HEK293 (cell line): ENCODE measurements at regions not wholly inside any gene's neighbourhood (a gene's known extent, or its start where the extent isn't known, plus 50 kb on each side); places are given as distances from the start of the nearest gene placed in this dataset.

ENCODE experiments used
- CTCF ChIP-seq: fragments of 450-650 bp; formaldehyde crosslinking; IDR thresholded peaks from 2 replicates; pipeline ENCODE4 v1.5.1; 2016; ENCODE audit warnings: missing biosample characterization, missing genetic modification characterization
- INSM2 ChIP-seq: fragments of 450-650 bp; formaldehyde crosslinking; IDR thresholded peaks from 2 replicates; pipeline ENCODE4 v1.5.1; 2016; ENCODE audit warnings: missing biosample characterization, missing genetic modification characterization
- MYNN ChIP-seq: fragments of 450-650 bp; formaldehyde crosslinking; IDR thresholded peaks from 2 replicates; pipeline ENCODE4 v1.5.1; 2016; ENCODE audit warnings: missing biosample characterization, missing genetic modification characterization, borderline replicate concordance
- ZBTB26 ChIP-seq: fragments of 450-650 bp; formaldehyde crosslinking; optimal IDR thresholded peaks from 2 replicates; pipeline ENCODE3; 2016; ENCODE audit warnings: missing biosample characterization, mild to moderate bottlenecking, missing genetic modification characterization
- ZBTB7A ChIP-seq: fragments of 450-650 bp; formaldehyde crosslinking; IDR thresholded peaks from 2 replicates; pipeline ENCODE4 v1.5.1; 2016; ENCODE audit warnings: low read depth, missing biosample characterization, missing genetic modification characterization
- ZNF133 ChIP-seq: fragments of 450-650 bp; formaldehyde crosslinking; IDR thresholded peaks from 2 replicates; pipeline ENCODE4 v1.5.1; 2016; ENCODE audit warnings: missing biosample characterization, missing genetic modification characterization
- ZNF138 ChIP-seq: fragments of 450-650 bp; formaldehyde crosslinking; IDR thresholded peaks from 2 replicates; pipeline ENCODE4 v1.5.1; 2016; ENCODE audit warnings: missing biosample characterization, missing genetic modification characterization, borderline replicate concordance
- ZNF280D ChIP-seq: fragments of 450-650 bp; formaldehyde crosslinking; IDR thresholded peaks from 2 replicates; pipeline ENCODE4 v1.5.1; 2016; ENCODE audit warnings: missing biosample characterization, missing genetic modification characterization
- ZNF561 ChIP-seq: fragments of 450-650 bp; IDR thresholded peaks from 2 replicates; pipeline ENCODE4 v1.5.1; 2018; ENCODE audit warnings: missing biosample characterization, missing genetic modification characterization, borderline replicate concordance
- ZNF626 ChIP-seq: fragments of 450-650 bp; sonication (Bioruptor Pico); formaldehyde crosslinking; IDR thresholded peaks from 2 replicates; pipeline ENCODE4 v1.5.1; 2018; ENCODE audit warnings: missing biosample characterization, missing genetic modification characterization, inconsistent platforms
- ZNF830 ChIP-seq: fragments of 450-650 bp; IDR thresholded peaks from 2 replicates; pipeline ENCODE4 v1.5.0; 2018; ENCODE audit warnings: missing biosample characterization, missing genetic modification characterization, low read depth, mild to moderate bottlenecking, moderate library complexity
- TF ChIP-seq, protein P1 (sequence below): fragments of 450-650 bp; formaldehyde crosslinking; IDR thresholded peaks from 2 replicates; pipeline ENCODE4 v1.5.1; 2016; ENCODE audit warnings: missing biosample characterization, missing genetic modification characterization

DNA sequence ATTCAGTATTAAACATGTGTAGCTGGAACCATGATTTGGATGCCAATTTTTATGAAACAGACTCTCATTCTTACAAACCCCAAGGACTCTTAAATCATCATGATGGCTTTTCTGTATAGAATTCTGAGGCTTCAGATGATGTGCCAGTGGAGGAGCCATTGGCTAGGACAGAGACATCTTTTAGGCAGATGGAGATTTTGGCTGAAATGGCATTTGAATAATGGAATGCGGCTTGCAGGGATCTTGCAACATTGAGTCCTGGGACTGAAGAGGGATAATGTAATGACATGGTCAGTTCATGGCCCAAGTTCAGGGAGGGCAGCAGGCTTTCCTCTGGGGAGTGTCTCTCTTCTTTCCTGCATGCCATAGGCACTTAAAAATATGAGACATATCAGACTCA lies 172.4 kb downstream of the ABCA8 start:
- TF ChIP-seq INSM2 (no peak), ZNF830 (no peak), CTCF (tag by site-specific recombination) (no peak), ZNF133 (tag by site-specific recombination) (no peak), ZBTB7A (tag by site-specific recombination) (no peak), MYNN (tag by site-specific recombination) (no peak), ZNF138 (tag by site-specific recombination) (no peak), ZNF626 (tag by site-specific recombination) (no peak), ZNF280D (no peak), ZNF561 (tag by site-specific recombination) (no peak), ZBTB26 (tag by site-specific recombination) (no peak)
- TF ChIP-seq, protein P1, sequence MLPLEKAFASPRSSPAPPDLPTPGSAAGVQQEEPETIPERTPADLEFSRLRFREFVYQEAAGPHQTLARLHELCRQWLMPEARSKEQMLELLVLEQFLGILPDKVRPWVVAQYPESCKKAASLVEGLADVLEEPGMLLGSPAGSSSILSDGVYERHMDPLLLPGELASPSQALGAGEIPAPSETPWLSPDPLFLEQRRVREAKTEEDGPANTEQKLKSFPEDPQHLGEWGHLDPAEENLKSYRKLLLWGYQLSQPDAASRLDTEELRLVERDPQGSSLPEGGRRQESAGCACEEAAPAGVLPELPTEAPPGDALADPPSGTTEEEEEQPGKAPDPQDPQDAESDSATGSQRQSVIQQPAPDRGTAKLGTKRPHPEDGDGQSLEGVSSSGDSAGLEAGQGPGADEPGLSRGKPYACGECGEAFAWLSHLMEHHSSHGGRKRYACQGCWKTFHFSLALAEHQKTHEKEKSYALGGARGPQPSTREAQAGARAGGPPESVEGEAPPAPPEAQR (tag by site-specific recombination): no peak
